A549 (cell line): ENCODE measurements at regions not wholly inside any gene's neighbourhood (a gene's known extent, or its start where the extent isn't known, plus 50 kb on each side); places are given as distances from the start of the nearest gene placed in this dataset.

Source experiments
- ATAC-seq, 2 experiments: fragments of 200-7000 bp in 1 of 2; fragments of >200 bp in 1 of 2; cut with Nextera tagmentation in 1 of 2; cut with Tn5 transposase in 1 of 2; 3 replicates each; pipeline versions ENCODE4 v1.8.0 to v1.9.1; 2018 to 2020; ENCODE audit warnings: mild to moderate bottlenecking in 1 of 2, moderate library complexity in 1 of 2
- CTCF ChIA-PET: fragments of 300-600 bp; sonication (Branson Sonifier 250); formaldehyde crosslinking; extraction: SDS; loops from one replicate; lab custom pipeline; 2021; ENCODE audit warnings: antibody characterized with exemption, inconsistent platforms; lab: Yijun Ruan, JAX
- POLR2A ChIA-PET: fragments of 350-600 bp; formaldehyde crosslinking; extraction: SDS; loops from one replicate; lab custom pipeline; 2021; ENCODE audit warnings: antibody characterized with exemption, inconsistent platforms; lab: Yijun Ruan, JAX
- DNase-seq, 2 experiments: peaks; one replicate each; pipeline versions ENCODE4 v3.0.0 to v3.0.0-alpha.2; 2011 to 2016; ENCODE audit warnings: low read depth in 1 of 2, low spot score in 1 of 2
- FAIRE-seq: peaks from 2 replicates; lab custom pipeline; 2011; peaks lifted over from hg19 to GRCh38; lab: Jason Lieb, UNC
- H3K27ac ChIP-seq, 2 experiments: fragments of >200 bp; sonication (Bioruptor Twin); formaldehyde crosslinking; 3 replicates each; pipeline ENCODE4 v1.5.1; 2016 to 2017
- H3K4me1 ChIP-seq: fragments of >200 bp; sonication (Bioruptor Twin); formaldehyde crosslinking; 3 replicates; pipeline ENCODE4 v1.6.1; 2016
- H3K4me2 ChIP-seq: fragments of >200 bp; sonication (Bioruptor Twin); formaldehyde crosslinking; 3 replicates; pipeline ENCODE4 v1.6.1; 2016
- H3K4me3 ChIP-seq: fragments of >200 bp; sonication (Bioruptor Twin); formaldehyde crosslinking; 3 replicates; pipeline ENCODE4 v1.5.1; 2016
- H3K9me3 ChIP-seq: fragments of >200 bp; sonication (Bioruptor Twin); formaldehyde crosslinking; 3 replicates; pipeline ENCODE4 v1.6.1; 2016
- CBX2 ChIP-seq: fragments of 200-600 bp; sonication (generic); IDR thresholded peaks from 2 replicates; pipeline ENCODE4 v1.6.1; 2016; ENCODE audit warnings: low read depth, mild to moderate bottlenecking, borderline replicate concordance
- CBX8 ChIP-seq: fragments of 200-600 bp; sonication (generic); IDR thresholded peaks from 2 replicates; pipeline ENCODE4 v1.6.1; 2016
- CHD2 ChIP-seq: fragments of 150-350 bp; IDR thresholded peaks from 2 replicates; pipeline ENCODE4 v1.6.1; 2014; ENCODE audit warnings: low read length; ENCODE audit not compliant: partially characterized antibody
- CHD4 ChIP-seq: fragments of 200-600 bp; sonication (generic); IDR thresholded peaks from 2 replicates; pipeline ENCODE4 v1.6.1; 2016; ENCODE audit warnings: antibody characterized with exemption, mild to moderate bottlenecking, borderline replicate concordance
- ELK1 ChIP-seq: fragments of 150-350 bp; IDR thresholded peaks from 2 replicates; pipeline ENCODE4 v1.6.1; 2014; ENCODE audit warnings: low read depth, mild to moderate bottlenecking, low read length
- EP300 ChIP-seq, 2 experiments: fragments of >200 bp; sonication (Bioruptor Twin); formaldehyde crosslinking; IDR thresholded peaks; 2 replicates in 1 of 2; 3 replicates in 1 of 2; pipeline ENCODE4 v1.6.1; 2016 to 2017
- ESRRA ChIP-seq: fragments of 150-350 bp; IDR thresholded peaks from 2 replicates; pipeline ENCODE4 v1.6.1; 2014; ENCODE audit warnings: mild to moderate bottlenecking, low read length, borderline replicate concordance
- FOSB ChIP-seq: fragments of 250-450 bp; sonication (Bioruptor Pico); IDR thresholded peaks from 2 replicates; pipeline ENCODE4 v1.5.0; 2020; ENCODE audit warnings: mild to moderate bottlenecking, moderate library complexity
- FOXS1 ChIP-seq: fragments of 250-450 bp; sonication (Bioruptor Pico); IDR thresholded peaks from 2 replicates; pipeline ENCODE4 v1.5.0; 2020; ENCODE audit warnings: mild to moderate bottlenecking, moderate library complexity
- HDAC2 ChIP-seq: fragments of 200-600 bp; sonication (generic); IDR thresholded peaks from 2 replicates; pipeline ENCODE4 v1.6.1; 2016
- HEYL ChIP-seq: fragments of 250-450 bp; sonication (Bioruptor Pico); IDR thresholded peaks from 2 replicates; pipeline ENCODE4 v1.8.0; 2021; ENCODE audit warnings: mild to moderate bottlenecking, moderate library complexity
- JUN ChIP-seq, 2 experiments: fragments of >200 bp; sonication (Bioruptor Twin); formaldehyde crosslinking; IDR thresholded peaks; 2 replicates in 1 of 2; 3 replicates in 1 of 2; pipeline ENCODE4 v1.6.1; 2016 to 2017
- MAZ ChIP-seq: fragments of 150-350 bp; IDR thresholded peaks from 2 replicates; pipeline ENCODE4 v1.6.1; 2014; ENCODE audit warnings: antibody characterized with exemption, low read depth, low read length, borderline replicate concordance
- PHF8 ChIP-seq: fragments of 200-600 bp; sonication (generic); IDR thresholded peaks from 2 replicates; pipeline ENCODE4 v1.6.1; 2016; ENCODE audit warnings: low read depth, mild to moderate bottlenecking, antibody characterized with exemption, moderate library complexity, borderline replicate concordance
- POLR2AphosphoS2 ChIP-seq: conservative IDR thresholded peaks from 2 replicates; pipeline ENCODE4 v1.6.1; 2012; ENCODE audit warnings: low read length, improper control_type of control experiment, inconsistent platforms
- RARB ChIP-seq: fragments of 250-450 bp; sonication (Bioruptor Pico); IDR thresholded peaks from 2 replicates; pipeline ENCODE4 v1.8.0; 2021; ENCODE audit warnings: mild to moderate bottlenecking, moderate library complexity
- RCOR1 ChIP-seq: fragments of 150-350 bp; IDR thresholded peaks from 2 replicates; pipeline ENCODE4 v1.6.1; 2014; ENCODE audit warnings: antibody characterized with exemption, low read length, low read depth
- RNF2 ChIP-seq: fragments of 200-600 bp; sonication (generic); IDR thresholded peaks from 2 replicates; pipeline ENCODE4 v1.6.1; 2016; ENCODE audit warnings: low read depth, mild to moderate bottlenecking, antibody characterized with exemption, moderate library complexity, borderline replicate concordance
- SMC3 ChIP-seq: fragments of >200 bp; sonication (Bioruptor Twin); formaldehyde crosslinking; IDR thresholded peaks from 3 replicates; pipeline ENCODE4 v1.6.1; 2018; ENCODE audit warnings: inconsistent platforms
- TFCP2L1 ChIP-seq: fragments of 250-450 bp; sonication (Bioruptor Pico); IDR thresholded peaks from 2 replicates; pipeline ENCODE4 v1.5.0; 2021; ENCODE audit warnings: mild to moderate bottlenecking
- TP53 ChIP-seq: fragments of 250-450 bp; sonication (Bioruptor Pico); IDR thresholded peaks from 2 replicates; pipeline ENCODE4 v1.5.0; 2021; ENCODE audit warnings: mild to moderate bottlenecking, moderate library complexity
- WGBS: methylation state at CpG from one replicate; pipeline ENCODE4 v1.1.6; 2017; ENCODE audit errors: missing lambda C conversion rate; 5-methylcytosine and 5-hydroxymethylcytosine counted together
- TF ChIP-seq, protein P1 (sequence below): IDR thresholded peaks from 2 replicates; pipeline ENCODE4 v1.6.1; 2012
- TF ChIP-seq, protein P2 (sequence below): fragments of >200 bp; sonication (Bioruptor Twin); formaldehyde crosslinking; IDR thresholded peaks from 2 replicates; pipeline ENCODE4 v1.6.1; 2016
- TF ChIP-seq, protein P3 (sequence below): IDR thresholded peaks from 2 replicates; pipeline ENCODE4 v1.6.1; 2012
- TF ChIP-seq, protein P4 (sequence below): fragments of >200 bp; sonication (Bioruptor Twin); formaldehyde crosslinking; IDR thresholded peaks from 3 replicates; pipeline ENCODE4 v1.5.1; 2016

GRCh38 chr12:118880720-118881493, 100.4 kb upstream of the SRRM4 start (continued):
- TF ChIP-seq HDAC2 (no peak), HEYL (no peak)
- TF ChIP-seq, all 56 proteins: peak for 0

DNA sequence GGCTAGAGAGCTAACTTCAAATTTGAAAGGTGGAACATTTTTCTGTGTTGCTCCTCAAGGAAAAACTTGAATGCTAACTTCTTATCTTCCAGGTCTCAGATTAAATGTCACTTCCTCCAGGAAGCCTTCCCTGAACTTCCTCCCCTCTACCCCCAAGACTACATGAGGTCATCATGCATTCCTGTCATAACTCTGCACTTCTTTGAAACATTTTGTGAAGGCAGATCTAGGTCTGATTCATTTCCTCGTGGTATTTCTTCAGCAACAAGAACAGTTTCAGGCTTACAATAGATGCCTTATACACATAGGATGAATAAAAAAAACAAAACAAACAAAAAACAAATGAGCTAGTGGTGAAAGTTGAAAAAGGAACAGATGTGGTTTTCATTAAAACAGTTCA, 97.1 kb upstream of the SRRM4 start:
- H3K27ac ChIP-seq = no peak overlapping the region
- 0% methylated on average over 1 of the region's 1 CpG for WGBS
- ChIA-PET POLR2A (no interaction called here), CTCF (no interaction called here)
- DNase-seq (no peak), ATAC-seq (no peak), FAIRE-seq (no peak)
- no peaks in the 10 kb centered on the region for H3K4me1 ChIP-seq
- H3K9me3 ChIP-seq = no peaks in the 10 kb centered on the region
- H3K4me3 ChIP-seq = no peak overlapping the region
- TF ChIP-seq, protein P1, sequence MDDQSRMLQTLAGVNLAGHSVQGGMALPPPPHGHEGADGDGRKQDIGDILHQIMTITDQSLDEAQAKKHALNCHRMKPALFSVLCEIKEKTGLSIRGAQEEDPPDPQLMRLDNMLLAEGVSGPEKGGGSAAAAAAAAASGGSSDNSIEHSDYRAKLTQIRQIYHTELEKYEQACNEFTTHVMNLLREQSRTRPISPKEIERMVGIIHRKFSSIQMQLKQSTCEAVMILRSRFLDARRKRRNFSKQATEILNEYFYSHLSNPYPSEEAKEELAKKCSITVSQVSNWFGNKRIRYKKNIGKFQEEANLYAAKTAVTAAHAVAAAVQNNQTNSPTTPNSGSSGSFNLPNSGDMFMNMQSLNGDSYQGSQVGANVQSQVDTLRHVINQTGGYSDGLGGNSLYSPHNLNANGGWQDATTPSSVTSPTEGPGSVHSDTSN = no peak
- TF ChIP-seq SMC3 = no peak
- TF ChIP-seq FOXS1 (CRISPR knock-in tag) = no peak
- no peak for TF ChIP-seq RCOR1
- no peak for TF ChIP-seq ESRRA
- TF ChIP-seq CBX2 = no peak
- no peak for TF ChIP-seq EP300 (IDR thresholded peaks at IDR 0.05)
- no peak for TF ChIP-seq JUN (IDR thresholded peaks at IDR 0.05)
- TF ChIP-seq, protein P2, sequence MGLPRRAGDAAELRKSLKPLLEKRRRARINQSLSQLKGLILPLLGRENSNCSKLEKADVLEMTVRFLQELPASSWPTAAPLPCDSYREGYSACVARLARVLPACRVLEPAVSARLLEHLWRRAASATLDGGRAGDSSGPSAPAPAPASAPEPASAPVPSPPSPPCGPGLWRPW = no peak
- no peak for TF ChIP-seq CBX8
- TF ChIP-seq POLR2AphosphoS2 = no peak
- no peak for TF ChIP-seq ELK1
- TF ChIP-seq, protein P3, sequence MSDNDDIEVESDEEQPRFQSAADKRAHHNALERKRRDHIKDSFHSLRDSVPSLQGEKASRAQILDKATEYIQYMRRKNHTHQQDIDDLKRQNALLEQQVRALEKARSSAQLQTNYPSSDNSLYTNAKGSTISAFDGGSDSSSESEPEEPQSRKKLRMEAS = no peak
- no peak for TF ChIP-seq TFCP2L1
- TF ChIP-seq FOSB (CRISPR knock-in tag) = no peak
- H3K4me2 ChIP-seq = no peak overlapping the region

DNA sequence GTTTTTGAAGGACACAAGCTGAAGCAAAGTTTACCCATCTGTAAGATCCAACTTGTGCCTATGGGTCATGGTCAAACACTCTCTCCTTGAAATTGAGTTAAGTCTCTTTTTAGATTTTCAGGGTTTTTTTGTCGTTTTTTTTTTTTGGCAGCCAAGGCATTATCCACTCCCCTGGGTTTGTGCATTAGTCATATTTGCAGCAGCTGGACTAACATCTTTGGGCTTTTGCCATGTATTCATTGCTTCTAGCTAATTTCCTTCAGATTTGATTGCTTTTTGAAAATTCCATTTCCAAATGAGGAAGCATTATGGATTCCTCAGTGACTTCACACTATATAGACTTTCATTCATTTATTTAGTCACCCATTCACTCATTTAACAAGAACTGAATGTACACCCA, 80.3 kb upstream of the SRRM4 start:
- Histone ChIP-seq H3K4me3 (no peak overlapping the region), H3K4me2 (no peak overlapping the region), H3K4me1 (no peaks in the 10 kb centered on the region), H3K27ac (no peak overlapping the region), H3K9me3 (no peaks in the 10 kb centered on the region)
- no peak for TF ChIP-seq FOSB (CRISPR knock-in tag)
- no peak for TF ChIP-seq ELK1
- DNase-seq = no peak
- no peak for FAIRE-seq
- ATAC-seq = no peak
- 0% methylated on average over 1 of the region's 1 CpG for WGBS
- ChIA-PET CTCF (interaction anchor here (0.9 to 1.5 kb wide), 2 partner anchors 14 to 78 kb away, joined by 3 read pairs; no protein-coding TSS in a partner anchor), POLR2A (no interaction called here)

DNA sequence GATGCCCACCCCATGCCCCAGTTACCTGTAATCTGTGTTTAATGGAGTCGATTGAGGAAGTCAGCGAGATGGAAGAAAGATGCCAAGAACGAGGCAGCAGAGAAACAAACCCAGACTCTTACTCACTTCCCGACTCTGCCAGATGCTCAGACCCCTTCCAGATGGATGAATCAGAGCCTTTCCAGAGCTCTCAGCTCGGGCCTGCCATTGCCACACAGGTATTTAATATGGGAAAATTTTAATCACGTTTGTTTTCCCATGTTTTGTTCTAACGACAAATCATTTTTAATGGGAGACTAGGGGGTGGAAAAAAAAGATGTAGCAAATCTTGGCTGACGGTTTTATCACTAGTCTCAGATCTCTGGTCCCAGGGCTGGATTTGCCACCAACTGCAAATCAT, 72.5 kb upstream of the SRRM4 start:
- DNase-seq (no peak), ATAC-seq (no peak), FAIRE-seq (no peak)
- Histone ChIP-seq H3K4me3 (no peak overlapping the region), H3K4me2 (no peak overlapping the region), H3K4me1 (no peaks in the 10 kb centered on the region), H3K9me3 (no peaks in the 10 kb centered on the region), H3K27ac (no peak overlapping the region)
- CTCF ChIA-PET = no interaction called here
- WGBS = 3% methylated on average over 8 of the region's 8 CpGs
- POLR2A ChIA-PET = no interaction called here
- TF ChIP-seq RARB (no peak), CHD2 (no peak), PHF8 (no peak), CHD4 (no peak), TP53 (no peak), RNF2 (no peak), MAZ (no peak)
- TF ChIP-seq, protein P1 = no peak
- TF ChIP-seq, protein P4, sequence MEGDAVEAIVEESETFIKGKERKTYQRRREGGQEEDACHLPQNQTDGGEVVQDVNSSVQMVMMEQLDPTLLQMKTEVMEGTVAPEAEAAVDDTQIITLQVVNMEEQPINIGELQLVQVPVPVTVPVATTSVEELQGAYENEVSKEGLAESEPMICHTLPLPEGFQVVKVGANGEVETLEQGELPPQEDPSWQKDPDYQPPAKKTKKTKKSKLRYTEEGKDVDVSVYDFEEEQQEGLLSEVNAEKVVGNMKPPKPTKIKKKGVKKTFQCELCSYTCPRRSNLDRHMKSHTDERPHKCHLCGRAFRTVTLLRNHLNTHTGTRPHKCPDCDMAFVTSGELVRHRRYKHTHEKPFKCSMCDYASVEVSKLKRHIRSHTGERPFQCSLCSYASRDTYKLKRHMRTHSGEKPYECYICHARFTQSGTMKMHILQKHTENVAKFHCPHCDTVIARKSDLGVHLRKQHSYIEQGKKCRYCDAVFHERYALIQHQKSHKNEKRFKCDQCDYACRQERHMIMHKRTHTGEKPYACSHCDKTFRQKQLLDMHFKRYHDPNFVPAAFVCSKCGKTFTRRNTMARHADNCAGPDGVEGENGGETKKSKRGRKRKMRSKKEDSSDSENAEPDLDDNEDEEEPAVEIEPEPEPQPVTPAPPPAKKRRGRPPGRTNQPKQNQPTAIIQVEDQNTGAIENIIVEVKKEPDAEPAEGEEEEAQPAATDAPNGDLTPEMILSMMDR = no peak
